Suprapubic skin (tissue), 4 donors: ENCODE measurements at regions not wholly inside any gene's neighbourhood (a gene's known extent, or its start where the extent isn't known, plus 50 kb on each side); places are given as distances from the start of the nearest gene placed in this dataset.

Experiments
- DNase-seq, 2 donors: peaks; one replicate each; pipeline ENCODE4 v3.0.0-alpha.2; 2019; ENCODE audit warnings: low spot score in 2 of 2
- H3K27ac ChIP-seq: fragments of 200-600 bp; sonication (generic); one replicate; pipeline ENCODE4 v1.5.1; 2019
- H3K27me3 ChIP-seq: fragments of 200-600 bp; sonication (generic); one replicate; pipeline ENCODE4 v1.5.1; 2019
- H3K36me3 ChIP-seq: fragments of 200-600 bp; sonication (generic); one replicate; pipeline ENCODE4 v1.5.1; 2019
- H3K4me1 ChIP-seq: fragments of 200-600 bp; sonication (generic); one replicate; pipeline ENCODE4 v1.5.1; 2019
- H3K4me3 ChIP-seq: fragments of 200-600 bp; sonication (generic); one replicate; pipeline ENCODE4 v1.5.1; 2019; ENCODE audit warnings: mild to moderate bottlenecking
- H3K9me3 ChIP-seq: fragments of 200-600 bp; sonication (generic); one replicate; pipeline ENCODE4 v1.5.1; 2019
- EP300 ChIP-seq: sonication (generic); formaldehyde crosslinking; IDR thresholded peaks from one replicate; pipeline ENCODE4 v1.6.1; 2017; ENCODE audit warnings: antibody characterized with exemption
- POLR2A ChIP-seq, 2 donors: fragments of 450-650 bp; IDR thresholded peaks; one replicate each; pipeline ENCODE4 v1.6.1; 2017; ENCODE audit warnings: antibody characterized with exemption in 2 of 2, mild to moderate bottlenecking in 2 of 2, moderate library complexity in 2 of 2
- POLR2AphosphoS5 ChIP-seq, 3 donors: sonication (generic); formaldehyde crosslinking; IDR thresholded peaks; one replicate each; pipeline ENCODE4 v1.6.1; 2017; ENCODE audit warnings: antibody characterized with exemption in 3 of 3
- WGBS: methylation state at CpG from one replicate; pipeline ENCODE4 v1.1.5; 2018; 5-methylcytosine and 5-hydroxymethylcytosine counted together
- TF ChIP-seq, protein P1 (sequence below), 2 donors: fragments of 200-600 bp in 1 of 2; fragments of 450-650 bp in 1 of 2; sonication (generic) in 1 of 2; IDR thresholded peaks; one replicate each; pipeline ENCODE4 v1.5.1; 2016 to 2019; ENCODE audit warnings: antibody characterized with exemption in 2 of 2, mild to moderate bottlenecking in 1 of 2, moderate library complexity in 1 of 2

DNA sequence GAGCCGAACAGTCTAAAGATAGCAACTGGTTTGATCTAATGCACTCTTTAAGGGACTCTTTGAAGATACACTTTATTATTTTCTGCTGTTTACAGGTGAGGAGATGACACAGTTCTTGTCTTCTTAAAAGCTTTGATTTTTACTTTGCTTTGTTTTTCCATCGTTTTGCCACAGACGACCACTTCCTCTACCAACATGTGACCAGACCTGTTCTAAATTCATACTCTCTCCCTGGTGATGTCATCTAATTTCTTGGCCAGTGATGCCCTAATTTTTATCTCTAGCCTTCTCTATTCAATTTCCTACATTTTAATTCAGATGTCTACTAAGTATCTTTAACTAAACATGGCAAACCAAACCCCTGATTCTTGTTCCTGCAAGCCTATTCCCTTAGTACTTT lies 583.4 kb upstream of the ITGA1 start:
- Histone ChIP-seq H3K27me3 (no peaks in the 10 kb centered on the region), H3K4me1 (no peaks in the 10 kb centered on the region), H3K9me3 (no peaks in the 10 kb centered on the region), H3K4me3 (no peak overlapping the region), H3K27ac (no peak overlapping the region), H3K36me3 (no peaks in the 10 kb centered on the region)
- WGBS, result 48% methylated on average over 3 of the region's 3 CpGs
- TF ChIP-seq POLR2A (IDR thresholded peaks at IDR 0.05), result no peak
- no peak for TF ChIP-seq POLR2AphosphoS5 (IDR thresholded peaks at IDR 0.05)
- TF ChIP-seq, protein P1, sequence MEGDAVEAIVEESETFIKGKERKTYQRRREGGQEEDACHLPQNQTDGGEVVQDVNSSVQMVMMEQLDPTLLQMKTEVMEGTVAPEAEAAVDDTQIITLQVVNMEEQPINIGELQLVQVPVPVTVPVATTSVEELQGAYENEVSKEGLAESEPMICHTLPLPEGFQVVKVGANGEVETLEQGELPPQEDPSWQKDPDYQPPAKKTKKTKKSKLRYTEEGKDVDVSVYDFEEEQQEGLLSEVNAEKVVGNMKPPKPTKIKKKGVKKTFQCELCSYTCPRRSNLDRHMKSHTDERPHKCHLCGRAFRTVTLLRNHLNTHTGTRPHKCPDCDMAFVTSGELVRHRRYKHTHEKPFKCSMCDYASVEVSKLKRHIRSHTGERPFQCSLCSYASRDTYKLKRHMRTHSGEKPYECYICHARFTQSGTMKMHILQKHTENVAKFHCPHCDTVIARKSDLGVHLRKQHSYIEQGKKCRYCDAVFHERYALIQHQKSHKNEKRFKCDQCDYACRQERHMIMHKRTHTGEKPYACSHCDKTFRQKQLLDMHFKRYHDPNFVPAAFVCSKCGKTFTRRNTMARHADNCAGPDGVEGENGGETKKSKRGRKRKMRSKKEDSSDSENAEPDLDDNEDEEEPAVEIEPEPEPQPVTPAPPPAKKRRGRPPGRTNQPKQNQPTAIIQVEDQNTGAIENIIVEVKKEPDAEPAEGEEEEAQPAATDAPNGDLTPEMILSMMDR (IDR thresholded peaks at IDR 0.05), result no peak
- TF ChIP-seq EP300, result no peak
- no peak for DNase-seq
